ENCODE measurements at regions not wholly inside any gene's neighbourhood (a gene's known extent, or its start where the extent isn't known, plus 50 kb on each side); places are given as distances from the start of the nearest gene placed in this dataset.
A peak's percentile ranks its signal among the peaks of the same experiment; 100 is the strongest.

GRCh38 chr6:156502969-156503504 is 274.1 kb upstream of the ARID1B start:
- Mint-ChIP-seq H3K4me3 (no peak overlapping the region), H3K9me3 (peaks cover 6% of the 10 kb centered on the region), H3K27ac (no peak overlapping the region), H3K27me3 (peaks cover 2% of the 10 kb centered on the region), H3K4me1 (no peaks in the 10 kb centered on the region), H3K36me3 (ENCODE audit: low read depth) (no peaks in the 10 kb centered on the region)
- no peak for ATAC-seq (replicated peaks)

GRCh38 chr6:156497618-156498017 is 279.6 kb upstream of the ARID1B start:
- Mint-ChIP-seq H3K4me1 (no peaks in the 10 kb centered on the region), H3K27ac (no peak overlapping the region)
- ATAC-seq (replicated peaks): no peak

GRCh38 chr6:156487877-156488276 is 289.3 kb upstream of the ARID1B start:
- H3K27me3 Mint-ChIP-seq: no peaks in the 10 kb centered on the region
- no peaks in the 10 kb centered on the region for H3K4me1 Mint-ChIP-seq
- no peaks in the 10 kb centered on the region for H3K36me3 Mint-ChIP-seq (ENCODE audit: low read depth)
- no peaks in the 10 kb centered on the region for H3K9me3 Mint-ChIP-seq
- no peak overlapping the region for H3K4me3 Mint-ChIP-seq
- no peak for ATAC-seq (replicated peaks)
- H3K27ac Mint-ChIP-seq: no peak overlapping the region

More at GRCh38 chr6:156497618-156498017, 279.6 kb upstream of the ARID1B start:
- Mint-ChIP-seq H3K4me3 (no peak overlapping the region), H3K9me3 (peaks cover 6% of the 10 kb centered on the region), H3K36me3 (ENCODE audit: low read depth) (no peaks in the 10 kb centered on the region), H3K27me3 (no peaks in the 10 kb centered on the region)

- Mint-ChIP-seq H3K27me3 (no peaks in the 10 kb centered on the region), H3K27ac (no peak overlapping the region), H3K4me3 (no peak overlapping the region), H3K9me3 (no peaks in the 10 kb centered on the region), H3K36me3 (ENCODE audit: low read depth) (no peaks in the 10 kb centered on the region), H3K4me1 (no peaks in the 10 kb centered on the region)
- ATAC-seq (replicated peaks): no peak
Measured at GRCh38 chr6:156485150-156485549, 292.0 kb upstream of the ARID1B start.

- Mint-ChIP-seq H3K9me3 (no peaks in the 10 kb centered on the region), H3K27ac (peak overlapping the region; percentile 72), H3K36me3 (ENCODE audit: low read depth) (no peaks in the 10 kb centered on the region), H3K4me1 (no peaks in the 10 kb centered on the region), H3K27me3 (no peaks in the 10 kb centered on the region), H3K4me3 (no peak overlapping the region)
- peak; percentile 85 for ATAC-seq (replicated peaks)
Measured at GRCh38 chr6:156474507-156475120, 302.6 kb upstream of the ARID1B start.

GRCh38 chr6:156471000-156471399 is 306.2 kb upstream of the ARID1B start:
- Mint-ChIP-seq H3K4me3 (no peak overlapping the region), H3K4me1 (no peaks in the 10 kb centered on the region), H3K27ac (no peak overlapping the region), H3K9me3 (no peaks in the 10 kb centered on the region), H3K36me3 (ENCODE audit: low read depth) (no peaks in the 10 kb centered on the region), H3K27me3 (no peaks in the 10 kb centered on the region)
- no peak for ATAC-seq (replicated peaks)

- H3K4me3 Mint-ChIP-seq: no peak overlapping the region
- H3K4me1 Mint-ChIP-seq: peaks cover 8% of the 10 kb centered on the region
- no peak overlapping the region for H3K27ac Mint-ChIP-seq
- H3K9me3 Mint-ChIP-seq: no peaks in the 10 kb centered on the region
- ATAC-seq (replicated peaks): peak; percentile 31
- no peaks in the 10 kb centered on the region for H3K36me3 Mint-ChIP-seq (ENCODE audit: low read depth)
- H3K27me3 Mint-ChIP-seq: no peaks in the 10 kb centered on the region
Measured at GRCh38 chr6:156464100-156464878, 312.9 kb upstream of the ARID1B start.

GRCh38 chr6:156461647-156462046 is 315.5 kb upstream of the ARID1B start:
- Mint-ChIP-seq H3K36me3 (ENCODE audit: low read depth) (no peaks in the 10 kb centered on the region), H3K27me3 (no peaks in the 10 kb centered on the region), H3K4me1 (peaks cover 8% of the 10 kb centered on the region), H3K9me3 (no peaks in the 10 kb centered on the region), H3K4me3 (no peak overlapping the region), H3K27ac (no peak overlapping the region)
- ATAC-seq (replicated peaks): no peak

- H3K36me3 Mint-ChIP-seq (ENCODE audit: low read depth): no peaks in the 10 kb centered on the region
- H3K9me3 Mint-ChIP-seq: no peaks in the 10 kb centered on the region
- no peaks in the 10 kb centered on the region for H3K4me1 Mint-ChIP-seq
- ATAC-seq (replicated peaks): no peak
- H3K27ac Mint-ChIP-seq: no peak overlapping the region
- H3K4me3 Mint-ChIP-seq: no peak overlapping the region
- H3K27me3 Mint-ChIP-seq: no peaks in the 10 kb centered on the region
Measured at GRCh38 chr6:156457601-156458000, 319.6 kb upstream of the ARID1B start.

GRCh38 chr6:156455847-156456246 is 321.3 kb upstream of the ARID1B start:
- Mint-ChIP-seq H3K36me3 (ENCODE audit: low read depth) (no peaks in the 10 kb centered on the region), H3K27ac (no peak overlapping the region), H3K27me3 (no peaks in the 10 kb centered on the region), H3K4me3 (no peak overlapping the region), H3K9me3 (no peaks in the 10 kb centered on the region), H3K4me1 (no peaks in the 10 kb centered on the region)
- ATAC-seq (replicated peaks): no peak

GRCh38 chr6:156454867-156455266 is 322.3 kb upstream of the ARID1B start:
- ATAC-seq (replicated peaks): no peak

GRCh38 chr6:156451726-156452125 is 325.5 kb upstream of the ARID1B start:
- no peak overlapping the region for H3K4me3 Mint-ChIP-seq
- no peaks in the 10 kb centered on the region for H3K36me3 Mint-ChIP-seq (ENCODE audit: low read depth)
- no peaks in the 10 kb centered on the region for H3K9me3 Mint-ChIP-seq
- H3K4me1 Mint-ChIP-seq: no peaks in the 10 kb centered on the region
- H3K27ac Mint-ChIP-seq: no peak overlapping the region
- no peak for ATAC-seq (replicated peaks)
- H3K27me3 Mint-ChIP-seq: no peaks in the 10 kb centered on the region

More at GRCh38 chr6:156454867-156455266, 322.3 kb upstream of the ARID1B start:
- Mint-ChIP-seq H3K9me3 (no peaks in the 10 kb centered on the region), H3K27ac (no peak overlapping the region), H3K36me3 (ENCODE audit: low read depth) (no peaks in the 10 kb centered on the region), H3K27me3 (no peaks in the 10 kb centered on the region), H3K4me1 (no peaks in the 10 kb centered on the region), H3K4me3 (no peak overlapping the region)

GRCh38 chr6:156451088-156451487 is 326.1 kb upstream of the ARID1B start:
- no peak for ATAC-seq (replicated peaks)
- no peaks in the 10 kb centered on the region for H3K36me3 Mint-ChIP-seq (ENCODE audit: low read depth)
- H3K4me3 Mint-ChIP-seq: no peak overlapping the region
- no peak overlapping the region for H3K27ac Mint-ChIP-seq
- H3K9me3 Mint-ChIP-seq: no peaks in the 10 kb centered on the region
- H3K27me3 Mint-ChIP-seq: no peaks in the 10 kb centered on the region
- no peaks in the 10 kb centered on the region for H3K4me1 Mint-ChIP-seq

GRCh38 chr6:156450421-156450820 is 326.8 kb upstream of the ARID1B start:
- ATAC-seq (replicated peaks): no peak
- Mint-ChIP-seq H3K27ac (no peak overlapping the region), H3K36me3 (ENCODE audit: low read depth) (no peaks in the 10 kb centered on the region), H3K4me3 (no peak overlapping the region), H3K4me1 (no peaks in the 10 kb centered on the region), H3K27me3 (no peaks in the 10 kb centered on the region), H3K9me3 (no peaks in the 10 kb centered on the region)

GRCh38 chr6:156449569-156449968 is 327.6 kb upstream of the ARID1B start:
- Mint-ChIP-seq H3K9me3 (no peaks in the 10 kb centered on the region), H3K4me1 (no peaks in the 10 kb centered on the region), H3K4me3 (no peak overlapping the region), H3K27ac (no peak overlapping the region), H3K36me3 (ENCODE audit: low read depth) (no peaks in the 10 kb centered on the region), H3K27me3 (no peaks in the 10 kb centered on the region)
- no peak for ATAC-seq (replicated peaks)
